MG63 (cell line): ENCODE measurements at regions not wholly inside any gene's neighbourhood (a gene's known extent, or its start where the extent isn't known, plus 50 kb on each side); places are given as distances from the start of the nearest gene placed in this dataset.
"Not testable (repeated sequence)": the region's sequence is repeated elsewhere in the genome, so short reads cannot be mapped to it uniquely, and the experiment has no call there.

ENCODE experiments used
- DNase-seq: peaks from one replicate; pipeline ENCODE4 v3.0.0-alpha.2; 2020
- H3K27me3 ChIP-seq: fragments of 250-450 bp; sonication (Bioruptor Pico); 2 replicates; pipeline ENCODE4 v1.5.1; 2020; ENCODE audit warnings: mild to moderate bottlenecking, moderate library complexity
- H3K36me3 ChIP-seq: fragments of 250-450 bp; sonication (Bioruptor Pico); 2 replicates; pipeline ENCODE4 v1.5.1; 2020; ENCODE audit warnings: mild to moderate bottlenecking, moderate library complexity
- H3K4me3 ChIP-seq: fragments of 250-450 bp; sonication (Bioruptor Pico); 2 replicates; pipeline ENCODE4 v1.5.1; 2020; ENCODE audit warnings: mild to moderate bottlenecking, moderate library complexity
- H3K9me3 ChIP-seq: fragments of 250-450 bp; sonication (Bioruptor Pico); 2 replicates; pipeline ENCODE4 v1.5.1; 2020; ENCODE audit warnings: mild to moderate bottlenecking, moderate library complexity

DNA sequence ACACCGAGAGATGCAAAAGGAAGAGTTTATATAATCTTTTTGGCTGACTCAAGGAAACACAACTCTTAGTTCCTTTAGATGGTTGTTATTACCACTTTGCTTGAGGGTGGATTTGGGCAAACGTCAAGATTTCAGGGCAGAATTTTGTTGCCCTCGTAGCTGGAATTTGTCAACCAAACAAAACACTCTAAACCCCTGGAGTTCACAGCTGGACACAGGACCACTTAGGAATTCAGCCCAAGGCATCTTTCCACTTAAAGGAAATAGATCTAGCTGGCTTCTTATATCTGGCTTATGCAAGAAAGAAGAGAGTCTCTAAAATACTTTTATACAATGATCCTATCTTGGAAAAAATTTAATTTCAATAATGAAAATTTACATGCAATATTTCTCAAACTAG is 237.8 kb upstream of the LRIG3 start:
- Histone ChIP-seq H3K4me3 (no peak overlapping the region), H3K9me3 (no peaks in the 10 kb centered on the region; the same call in none of the 2 replicates), H3K27me3 (no peaks in the 10 kb centered on the region), H3K36me3 (no peaks in the 10 kb centered on the region)
- no peak for DNase-seq

DNA sequence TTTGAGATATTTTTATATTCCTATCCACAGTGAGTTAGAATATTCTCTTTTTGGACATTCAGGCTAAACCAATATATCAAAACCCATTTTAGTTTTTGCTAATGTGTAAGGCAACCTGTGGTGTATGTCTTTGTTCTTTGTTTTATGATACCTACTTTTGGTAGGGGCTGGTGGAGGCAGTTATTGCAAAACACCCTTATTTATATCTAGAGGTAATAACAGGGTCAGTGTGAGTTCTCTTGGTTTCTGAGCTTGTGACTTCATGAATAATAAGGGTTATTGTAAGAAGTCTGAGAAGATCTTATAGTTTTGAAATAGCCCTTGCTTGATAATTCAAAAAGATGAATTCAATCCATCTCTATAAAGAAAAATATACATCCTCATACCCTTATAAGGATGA is 235.1 kb upstream of the LRIG3 start:
- H3K9me3 ChIP-seq, result no peaks in the 10 kb centered on the region; the same call in 1 of the 2 replicates
- no peak overlapping the region for H3K4me3 ChIP-seq
- H3K27me3 ChIP-seq, result no peaks in the 10 kb centered on the region
- H3K36me3 ChIP-seq, result no peaks in the 10 kb centered on the region
- DNase-seq, result no peak

- no peaks in the 10 kb centered on the region; the same call in 1 of the 2 replicates for H3K9me3 ChIP-seq
- no peaks in the 10 kb centered on the region for H3K27me3 ChIP-seq
- no peak for DNase-seq
- no peaks in the 10 kb centered on the region for H3K36me3 ChIP-seq
- H3K4me3 ChIP-seq, result no peak overlapping the region
These were observed 230.9 kb upstream of the LRIG3 start for GRCh38 chr12:59151243-59151642.

DNA sequence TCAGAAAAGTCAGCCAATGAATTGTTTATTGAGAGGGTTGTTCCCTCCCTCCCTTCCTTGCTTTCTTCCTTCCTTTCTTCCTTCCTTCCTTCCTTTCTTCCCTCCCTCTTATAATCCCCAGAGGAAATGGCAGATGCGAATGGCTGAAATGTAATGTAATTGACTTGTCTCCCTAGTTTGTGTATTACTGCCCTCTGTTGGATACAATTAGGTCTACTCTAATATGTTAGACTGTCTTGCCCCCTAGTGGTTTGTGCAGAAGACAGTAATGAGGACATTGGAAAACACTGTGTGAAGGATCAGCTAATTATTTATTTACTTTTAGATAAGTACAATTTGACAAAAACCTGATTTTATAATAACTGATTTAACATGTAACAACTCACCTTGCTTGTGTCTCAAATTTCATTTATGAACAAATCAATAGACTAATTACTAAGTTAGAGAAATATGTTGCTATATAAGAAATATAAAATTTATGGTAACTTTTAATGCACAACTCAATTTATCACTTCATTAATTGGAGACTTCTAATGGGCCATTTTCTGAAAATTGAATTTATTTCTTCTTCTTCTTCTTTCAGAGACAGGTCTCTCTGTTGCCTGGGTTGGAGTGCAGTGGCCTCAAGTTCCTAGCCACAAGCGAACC is 229.8 kb upstream of the LRIG3 start:
- H3K4me3 ChIP-seq, result no peak overlapping the region
- H3K36me3 ChIP-seq, result no peaks in the 10 kb centered on the region
- no peaks in the 10 kb centered on the region; the same call in 1 of the 2 replicates for H3K9me3 ChIP-seq
- no peak for DNase-seq
- no peaks in the 10 kb centered on the region for H3K27me3 ChIP-seq

GRCh38 chr12:59147791-59148190 is 227.5 kb upstream of the LRIG3 start:
- no peak for DNase-seq
- Histone ChIP-seq H3K4me3 (no peak overlapping the region), H3K9me3 (no peaks in the 10 kb centered on the region), H3K27me3 (no peaks in the 10 kb centered on the region), H3K36me3 (no peaks in the 10 kb centered on the region)

- Histone ChIP-seq H3K9me3 (no peaks in the 10 kb centered on the region), H3K4me3 (no peak overlapping the region), H3K36me3 (no peaks in the 10 kb centered on the region), H3K27me3 (no peaks in the 10 kb centered on the region)
- no peak for DNase-seq
These were observed 222.0 kb upstream of the LRIG3 start for GRCh38 chr12:59142183-59142790.

DNA sequence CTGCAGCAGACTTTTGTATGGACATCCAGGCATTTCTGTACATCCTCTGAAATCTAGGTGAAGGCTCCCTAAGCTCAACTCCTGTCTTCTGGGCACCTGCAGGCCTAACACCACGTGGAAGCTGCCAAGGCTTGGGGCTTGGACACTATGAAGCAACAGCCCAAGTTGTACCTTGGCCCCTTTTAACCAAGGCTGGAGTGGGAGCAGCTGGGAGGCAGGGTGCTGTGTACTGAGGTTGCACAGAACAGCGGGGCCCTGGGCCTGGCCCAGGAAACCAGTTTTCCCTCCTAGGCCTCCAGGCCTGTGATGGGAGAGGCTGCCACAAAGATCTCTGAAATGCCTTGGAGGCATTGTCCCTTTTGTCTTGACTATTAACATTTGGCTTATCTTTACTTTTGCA is 214.4 kb upstream of the LRIG3 start:
- Histone ChIP-seq H3K27me3 (no peaks in the 10 kb centered on the region), H3K4me3 (no peak overlapping the region), H3K9me3 (no peaks in the 10 kb centered on the region), H3K36me3 (no peaks in the 10 kb centered on the region)
- no peak for DNase-seq

DNA sequence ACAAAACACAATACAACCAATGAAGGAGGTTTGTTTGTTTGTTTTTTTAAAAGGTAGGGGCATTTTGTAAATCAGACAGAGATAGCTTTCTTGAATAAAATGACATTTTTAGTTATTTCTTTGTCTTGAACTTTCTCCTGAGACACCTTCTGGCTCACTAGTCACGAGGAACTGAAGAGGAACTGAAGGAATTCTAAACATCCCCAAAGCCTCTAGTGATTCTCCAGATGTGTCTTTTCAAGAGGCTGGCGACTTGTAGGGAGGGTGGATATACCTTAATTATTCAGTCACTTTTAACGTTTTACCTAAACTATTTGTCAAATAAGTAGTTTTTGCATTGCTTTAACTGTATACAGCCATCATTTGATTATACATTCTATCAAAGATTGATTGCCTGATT is 211.2 kb upstream of the LRIG3 start:
- Histone ChIP-seq H3K36me3 (no peaks in the 10 kb centered on the region), H3K4me3 (no peak overlapping the region), H3K9me3 (0 out of 2 replicates have a peak, but pooled peaks cover 2% of the 10 kb centered on the region), H3K27me3 (no peaks in the 10 kb centered on the region)
- DNase-seq, result no peak

DNA sequence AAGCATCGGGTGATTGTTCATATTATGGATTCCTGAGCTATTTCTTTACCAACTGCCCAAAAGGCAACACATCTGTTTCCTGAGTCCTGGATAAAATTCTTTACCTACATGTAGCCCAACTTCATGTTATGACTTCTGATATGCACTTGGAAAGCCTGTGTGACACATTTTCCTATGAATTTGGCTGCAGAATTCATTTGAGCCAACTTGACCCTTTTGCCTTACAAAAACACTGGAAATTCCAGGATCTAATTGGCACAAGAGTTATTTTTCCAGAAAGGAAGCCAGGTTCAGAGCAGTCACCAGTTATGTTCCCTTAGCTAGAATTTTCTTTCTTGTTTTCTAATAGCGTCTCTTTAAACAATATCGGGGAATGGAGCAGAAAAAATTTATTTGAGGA is 202.5 kb upstream of the LRIG3 start:
- DNase-seq, result no peak
- H3K36me3 ChIP-seq, result no peaks in the 10 kb centered on the region
- H3K27me3 ChIP-seq, result no peaks in the 10 kb centered on the region
- H3K9me3 ChIP-seq, result 0 out of 2 replicates have a peak, but pooled peaks cover 2% of the 10 kb centered on the region
- no peak overlapping the region for H3K4me3 ChIP-seq

GRCh38 chr12:59121451-59121850 is 201.1 kb upstream of the LRIG3 start:
- Histone ChIP-seq H3K27me3 (no peaks in the 10 kb centered on the region), H3K36me3 (no peaks in the 10 kb centered on the region), H3K9me3 (no peaks in the 10 kb centered on the region), H3K4me3 (no peak overlapping the region)
- no peak for DNase-seq

GRCh38 chr12:59119676-59120075 is 199.4 kb upstream of the LRIG3 start:
- Histone ChIP-seq H3K36me3 (no peaks in the 10 kb centered on the region), H3K9me3 (no peaks in the 10 kb centered on the region), H3K4me3 (no peak overlapping the region), H3K27me3 (no peaks in the 10 kb centered on the region)
- no peak for DNase-seq

DNA sequence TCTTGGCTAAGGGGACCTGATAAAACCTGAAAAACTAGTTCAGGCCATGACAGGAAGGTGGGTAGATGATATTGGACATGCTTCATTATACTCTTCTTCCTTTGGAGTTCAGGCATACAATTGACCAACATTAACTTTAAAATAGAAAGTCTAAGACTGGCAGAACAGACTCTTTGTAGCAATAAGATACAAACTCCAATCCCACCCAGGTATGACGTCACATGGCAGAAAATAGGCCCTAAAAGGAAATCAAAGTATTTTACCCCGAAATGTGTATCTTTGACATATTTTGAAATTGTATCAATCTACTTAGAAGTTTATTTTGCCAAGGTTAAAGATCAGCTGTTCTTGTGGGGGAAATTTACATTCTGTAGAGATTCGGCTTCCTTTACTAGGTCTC is 198.1 kb upstream of the LRIG3 start:
- no peaks in the 10 kb centered on the region for H3K36me3 ChIP-seq
- H3K9me3 ChIP-seq, result no peaks in the 10 kb centered on the region
- no peaks in the 10 kb centered on the region for H3K27me3 ChIP-seq
- no peak overlapping the region for H3K4me3 ChIP-seq
- DNase-seq, result no peak

DNA sequence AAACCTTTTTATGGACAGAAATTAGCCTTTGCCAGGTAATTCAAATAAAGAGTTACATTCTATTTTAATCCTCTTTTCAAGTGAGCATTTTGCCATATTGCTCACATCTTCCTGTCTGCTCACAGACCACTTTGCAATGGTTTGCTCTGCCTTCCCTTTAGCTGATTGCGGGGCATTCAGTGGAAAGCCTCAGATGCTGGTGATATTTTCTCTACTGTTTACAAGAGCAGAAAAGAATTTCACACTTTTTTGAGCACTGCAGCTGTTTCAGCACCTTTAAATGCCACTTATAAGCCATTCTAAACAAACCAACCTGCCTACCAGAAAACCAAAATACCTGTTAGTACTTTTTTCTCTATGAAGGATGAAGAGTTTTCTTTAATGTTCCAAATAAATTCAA is 195.7 kb upstream of the LRIG3 start:
- no peak for DNase-seq
- Histone ChIP-seq H3K4me3 (no peak overlapping the region), H3K27me3 (no peaks in the 10 kb centered on the region), H3K36me3 (no peaks in the 10 kb centered on the region), H3K9me3 (no peaks in the 10 kb centered on the region)

DNA sequence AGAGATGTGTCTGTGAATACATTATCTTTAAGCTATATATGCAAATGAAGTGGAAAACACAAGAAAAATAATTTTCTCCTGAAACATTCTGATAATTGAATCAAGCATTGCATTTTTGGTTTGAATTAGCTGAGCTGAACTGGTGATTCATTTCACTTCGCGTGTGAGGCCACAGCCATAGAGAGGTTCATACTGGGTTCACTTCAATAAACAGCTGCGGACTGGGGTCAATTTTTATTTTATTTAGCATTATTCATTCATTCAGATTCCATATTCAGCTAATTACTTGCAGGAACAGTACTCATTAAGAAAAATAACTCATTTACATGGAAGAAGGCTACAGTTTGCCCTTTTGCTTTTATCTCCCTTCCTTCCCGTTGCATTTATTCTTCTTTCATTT is 195.2 kb upstream of the LRIG3 start:
- H3K9me3 ChIP-seq, result no peaks in the 10 kb centered on the region
- H3K36me3 ChIP-seq, result no peaks in the 10 kb centered on the region
- peak; percentile 44 for DNase-seq
- no peak overlapping the region for H3K4me3 ChIP-seq
- H3K27me3 ChIP-seq, result no peaks in the 10 kb centered on the region

- peak; percentile 67 for DNase-seq
- H3K9me3 ChIP-seq, result no peaks in the 10 kb centered on the region
- H3K27me3 ChIP-seq, result no peaks in the 10 kb centered on the region
- no peaks in the 10 kb centered on the region for H3K36me3 ChIP-seq
- no peak overlapping the region for H3K4me3 ChIP-seq
These were observed 193.7 kb upstream of the LRIG3 start for GRCh38 chr12:59113831-59114615.

GRCh38 chr12:59111851-59112250 is 191.5 kb upstream of the LRIG3 start:
- no peak for DNase-seq
- Histone ChIP-seq H3K4me3 (no peak overlapping the region), H3K27me3 (no peaks in the 10 kb centered on the region), H3K9me3 (no peaks in the 10 kb centered on the region), H3K36me3 (no peaks in the 10 kb centered on the region)

DNA sequence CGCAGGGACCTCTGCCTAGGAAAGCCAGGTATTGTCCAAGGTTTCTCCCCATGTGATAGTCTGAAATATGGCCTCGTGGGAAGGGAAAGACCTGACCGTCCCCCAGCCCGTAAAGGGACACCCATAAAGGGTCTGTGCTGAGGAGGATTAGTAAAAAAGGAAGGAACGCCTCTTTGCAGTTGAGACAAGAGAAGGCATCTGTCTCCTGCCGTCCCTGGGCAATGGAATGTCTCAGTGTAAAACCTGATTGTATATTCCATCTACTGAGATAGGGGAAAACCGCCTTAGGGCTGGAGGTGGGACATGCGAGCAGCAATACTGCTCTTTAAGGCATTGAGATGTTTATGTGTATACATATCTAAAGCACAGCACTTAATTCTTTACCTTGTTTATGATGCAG is 188.2 kb upstream of the LRIG3 start:
- not testable (repeated sequence) for H3K9me3 ChIP-seq, H3K27me3 ChIP-seq, H3K36me3 ChIP-seq, DNase-seq, H3K4me3 ChIP-seq

DNA sequence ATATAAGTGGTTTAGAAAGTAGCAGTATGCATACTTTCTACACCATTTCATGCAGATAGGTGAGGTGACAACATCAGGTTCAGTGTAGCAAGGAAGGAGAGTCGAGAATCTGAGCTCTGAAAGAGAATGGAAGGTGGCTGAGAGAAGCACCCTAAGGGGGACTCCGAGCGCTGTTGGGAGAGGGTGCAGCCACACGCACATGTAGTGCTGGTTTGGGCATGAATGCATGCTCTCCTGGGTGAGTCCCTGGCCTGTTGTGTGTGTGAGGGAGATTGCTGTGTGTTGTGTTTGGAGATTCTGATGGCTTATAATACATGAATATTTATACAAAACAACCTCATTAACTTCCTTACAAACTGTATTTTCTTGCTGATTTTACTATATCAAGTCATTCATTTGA is 180.3 kb upstream of the LRIG3 start:
- no peaks in the 10 kb centered on the region for H3K36me3 ChIP-seq
- H3K27me3 ChIP-seq, result no peaks in the 10 kb centered on the region
- no peak for DNase-seq
- H3K9me3 ChIP-seq, result no peaks in the 10 kb centered on the region
- H3K4me3 ChIP-seq, result no peak overlapping the region
